Spleen (tissue), 7 donors: ENCODE measurements at regions not wholly inside any gene's neighbourhood (a gene's known extent, or its start where the extent isn't known, plus 50 kb on each side); places are given as distances from the start of the nearest gene placed in this dataset.

Experiments used
- POLR2A ChIP-seq, 3 donors: fragments of 450-650 bp; IDR thresholded peaks; one replicate each; pipeline ENCODE4 v1.5.1; 2017; ENCODE audit warnings: antibody characterized with exemption in 3 of 3, mild to moderate bottlenecking in 1 of 3
- TF ChIP-seq, protein P1 (sequence below), 11 experiments: fragments of 200-600 bp in 7 of 11; fragments of 450-650 bp in 4 of 11; sonication (generic) in 4 of 11; IDR thresholded peaks in 8 of 11; conservative IDR thresholded peaks in 3 of 11; 1 replicate in 7 of 11; 2 replicates in 4 of 11; pipeline versions ENCODE4 v1.4.0 to v1.8.0; 2016 to 2021; ENCODE audit warnings: antibody characterized with exemption in 11 of 11, inconsistent platforms in 4 of 11, mild to moderate bottlenecking in 1 of 11
- donor health status: DM: no; HTN: no; CAD: no; lungs with moderate emphysema.
- donor health status: DM: no; HTN: no; CAD: no.
- donor health status: DM: no; HTN: no; CAD: no.

DNA sequence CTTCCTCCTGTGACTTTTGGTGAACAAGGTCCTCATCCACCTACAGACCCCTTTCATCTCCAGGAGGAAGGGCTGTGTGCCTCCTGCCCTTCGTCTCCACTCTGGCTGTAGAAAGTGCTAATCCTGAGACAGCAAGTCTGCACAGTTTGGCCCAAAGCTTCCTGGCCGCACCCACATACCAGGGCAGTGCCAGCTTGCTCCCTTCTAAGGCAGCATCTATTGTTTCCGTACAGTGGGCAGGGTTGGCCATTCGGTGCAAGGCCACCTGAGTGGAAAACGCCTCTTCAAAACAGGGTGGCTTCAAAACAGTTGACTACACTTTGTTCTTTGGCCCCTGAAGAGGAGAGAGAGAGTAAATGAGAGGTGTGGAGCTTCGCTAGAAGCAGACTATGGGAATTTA lies 134.1 kb upstream of the KLF14 start:
- TF ChIP-seq, protein P1, sequence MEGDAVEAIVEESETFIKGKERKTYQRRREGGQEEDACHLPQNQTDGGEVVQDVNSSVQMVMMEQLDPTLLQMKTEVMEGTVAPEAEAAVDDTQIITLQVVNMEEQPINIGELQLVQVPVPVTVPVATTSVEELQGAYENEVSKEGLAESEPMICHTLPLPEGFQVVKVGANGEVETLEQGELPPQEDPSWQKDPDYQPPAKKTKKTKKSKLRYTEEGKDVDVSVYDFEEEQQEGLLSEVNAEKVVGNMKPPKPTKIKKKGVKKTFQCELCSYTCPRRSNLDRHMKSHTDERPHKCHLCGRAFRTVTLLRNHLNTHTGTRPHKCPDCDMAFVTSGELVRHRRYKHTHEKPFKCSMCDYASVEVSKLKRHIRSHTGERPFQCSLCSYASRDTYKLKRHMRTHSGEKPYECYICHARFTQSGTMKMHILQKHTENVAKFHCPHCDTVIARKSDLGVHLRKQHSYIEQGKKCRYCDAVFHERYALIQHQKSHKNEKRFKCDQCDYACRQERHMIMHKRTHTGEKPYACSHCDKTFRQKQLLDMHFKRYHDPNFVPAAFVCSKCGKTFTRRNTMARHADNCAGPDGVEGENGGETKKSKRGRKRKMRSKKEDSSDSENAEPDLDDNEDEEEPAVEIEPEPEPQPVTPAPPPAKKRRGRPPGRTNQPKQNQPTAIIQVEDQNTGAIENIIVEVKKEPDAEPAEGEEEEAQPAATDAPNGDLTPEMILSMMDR (IDR thresholded peaks at IDR 0.05 in 8 of 11, conservative IDR thresholded peaks at IDR 0.05 in 3 of 11) = no peak
- TF ChIP-seq POLR2A (IDR thresholded peaks at IDR 0.05) = no peak
